ENCODE measurements at regions not wholly inside any gene's neighbourhood (a gene's known extent, or its start where the extent isn't known, plus 50 kb on each side); places are given as distances from the start of the nearest gene placed in this dataset.
"Not testable (repeated sequence)": the region's sequence is repeated elsewhere in the genome, so short reads cannot be mapped to it uniquely, and the experiment has no call there.

- H3K4me3 ChIP-seq (ENCODE audit: low read depth in 1 of 2, low read length in 2 of 2), result no peak overlapping the region
- DNase-seq (no peak), ATAC-seq (ENCODE audit: insufficient read depth, low read depth) (no peak)
- H2AFZ ChIP-seq (ENCODE audit: low read depth, low read length), result no peak overlapping the region
- no peak overlapping the region for H3K27ac ChIP-seq (ENCODE audit: low read length)
- TF ChIP-seq EZH2 (IDR thresholded peaks at IDR 0.05; ENCODE audit: borderline replicate concordance, low read depth, low read length, severe bottlenecking) (no peak), CTCF (IDR thresholded peaks at IDR 0.05; ENCODE audit: borderline replicate concordance, extremely low read depth, low read length, poor library complexity, severe bottlenecking) (no peak)
- no peaks in the 10 kb centered on the region for H3K27me3 ChIP-seq (ENCODE audit: insufficient read depth, low read length, poor library complexity)
- no peak overlapping the region for H3K4me2 ChIP-seq (ENCODE audit: insufficient read depth, low read length)
- H3K9ac ChIP-seq (ENCODE audit: low read depth, low read length), result no peak overlapping the region
- H3K4me1 ChIP-seq (ENCODE audit: insufficient read depth, low read length), result no peaks in the 10 kb centered on the region
- no peaks in the 10 kb centered on the region for H3K36me3 ChIP-seq (ENCODE audit: insufficient read depth, low read length)
- H3K79me2 ChIP-seq (ENCODE audit: insufficient read depth, low read length), result no peaks in the 10 kb centered on the region
- H4K20me1 ChIP-seq (ENCODE audit: insufficient read depth, low read length), result no peaks in the 10 kb centered on the region
- no peaks in the 10 kb centered on the region for H3K9me3 ChIP-seq (ENCODE audit: insufficient read depth, low read length, severe bottlenecking)
These were observed 542.9 kb upstream of the GRIA3 start for GRCh38 chrX:122641136-122641535.

- Histone ChIP-seq H3K27ac (ENCODE audit: low read length) (no peak overlapping the region), H4K20me1 (ENCODE audit: insufficient read depth, low read length) (no peaks in the 10 kb centered on the region), H2AFZ (ENCODE audit: low read depth, low read length) (no peak overlapping the region), H3K79me2 (ENCODE audit: insufficient read depth, low read length) (no peaks in the 10 kb centered on the region), H3K27me3 (ENCODE audit: insufficient read depth, low read length, poor library complexity) (no peaks in the 10 kb centered on the region), H3K4me1 (ENCODE audit: insufficient read depth, low read length) (no peaks in the 10 kb centered on the region), H3K36me3 (ENCODE audit: insufficient read depth, low read length) (no peaks in the 10 kb centered on the region), H3K4me2 (ENCODE audit: insufficient read depth, low read length) (no peak overlapping the region), H3K4me3 (ENCODE audit: low read depth in 1 of 2, low read length in 2 of 2) (no peak overlapping the region), H3K9ac (ENCODE audit: low read depth, low read length) (no peak overlapping the region), H3K9me3 (ENCODE audit: insufficient read depth, low read length, severe bottlenecking) (no peaks in the 10 kb centered on the region)
- no peak for DNase-seq
- TF ChIP-seq CTCF (IDR thresholded peaks at IDR 0.05; ENCODE audit: borderline replicate concordance, extremely low read depth, low read length, poor library complexity, severe bottlenecking) (no peak), EZH2 (IDR thresholded peaks at IDR 0.05; ENCODE audit: borderline replicate concordance, low read depth, low read length, severe bottlenecking) (no peak)
- no peak for ATAC-seq (ENCODE audit: insufficient read depth, low read depth)
These were observed 542.3 kb upstream of the GRIA3 start for GRCh38 chrX:122641826-122642225.

GRCh38 chrX:122655256-122655655 is 528.8 kb upstream of the GRIA3 start:
- H3K27ac ChIP-seq (ENCODE audit: low read length); H3K79me2 ChIP-seq (ENCODE audit: insufficient read depth, low read length); ATAC-seq (ENCODE audit: insufficient read depth, low read depth); H3K4me1 ChIP-seq (ENCODE audit: insufficient read depth, low read length); H2AFZ ChIP-seq (ENCODE audit: low read depth, low read length); H3K9me3 ChIP-seq (ENCODE audit: insufficient read depth, low read length, severe bottlenecking); H4K20me1 ChIP-seq (ENCODE audit: insufficient read depth, low read length); H3K9ac ChIP-seq (ENCODE audit: low read depth, low read length); H3K27me3 ChIP-seq (ENCODE audit: insufficient read depth, low read length, poor library complexity); DNase-seq; H3K4me2 ChIP-seq (ENCODE audit: insufficient read depth, low read length); H3K36me3 ChIP-seq (ENCODE audit: insufficient read depth, low read length); H3K4me3 ChIP-seq (ENCODE audit: low read depth in 1 of 2, low read length in 2 of 2): not testable (repeated sequence)

- no peak overlapping the region for H3K4me3 ChIP-seq (ENCODE audit: low read depth in 1 of 2, low read length in 2 of 2)
- H2AFZ ChIP-seq (ENCODE audit: low read depth, low read length), result no peak overlapping the region
- DNase-seq (no peak), ATAC-seq (ENCODE audit: insufficient read depth, low read depth) (no peak)
- no peaks in the 10 kb centered on the region for H3K9me3 ChIP-seq (ENCODE audit: insufficient read depth, low read length, severe bottlenecking)
- no peaks in the 10 kb centered on the region for H4K20me1 ChIP-seq (ENCODE audit: insufficient read depth, low read length)
- no peak overlapping the region for H3K4me2 ChIP-seq (ENCODE audit: insufficient read depth, low read length)
- H3K27ac ChIP-seq (ENCODE audit: low read length), result no peak overlapping the region
- H3K36me3 ChIP-seq (ENCODE audit: insufficient read depth, low read length), result no peaks in the 10 kb centered on the region
- no peak overlapping the region for H3K9ac ChIP-seq (ENCODE audit: low read depth, low read length)
- no peaks in the 10 kb centered on the region for H3K27me3 ChIP-seq (ENCODE audit: insufficient read depth, low read length, poor library complexity)
- no peaks in the 10 kb centered on the region for H3K4me1 ChIP-seq (ENCODE audit: insufficient read depth, low read length)
- TF ChIP-seq EZH2 (IDR thresholded peaks at IDR 0.05; ENCODE audit: borderline replicate concordance, low read depth, low read length, severe bottlenecking) (no peak), CTCF (IDR thresholded peaks at IDR 0.05; ENCODE audit: borderline replicate concordance, extremely low read depth, low read length, poor library complexity, severe bottlenecking) (no peak)
- H3K79me2 ChIP-seq (ENCODE audit: insufficient read depth, low read length), result no peaks in the 10 kb centered on the region
These were observed 517.5 kb upstream of the GRIA3 start for GRCh38 chrX:122666601-122667000.

Measured in DND-41 (cell line).